ENCODE measurements at regions not wholly inside any gene's neighbourhood (a gene's known extent, or its start where the extent isn't known, plus 50 kb on each side); places are given as distances from the start of the nearest gene placed in this dataset.

- Histone ChIP-seq H3K27ac (ENCODE audit: control insufficient read depth, insufficient read depth, low read length) (no peak overlapping the region), H3K79me2 (ENCODE audit: control insufficient read depth, insufficient read depth, low read length) (no peaks in the 10 kb centered on the region), H3K4me3 (ENCODE audit: control insufficient read depth in 2 of 3, extremely low read depth in 1 of 3, insufficient read depth in 2 of 3, low read depth in 1 of 3, low read length in 3 of 3) (no peak overlapping the region), H3K9me1 (ENCODE audit: control insufficient read depth, extremely low read depth, insufficient read depth, low read length) (no peaks in the 10 kb centered on the region), H2AFZ (ENCODE audit: control insufficient read depth, low read length) (no peak overlapping the region), H3K9ac (ENCODE audit: control insufficient read depth, extremely low read depth, insufficient read depth, low read length) (no peak overlapping the region), H3K9me3 (ENCODE audit: control insufficient read depth, low read depth, low read length) (no peaks in the 10 kb centered on the region), H3K4me2 (ENCODE audit: control insufficient read depth, extremely low read depth, insufficient read depth, low read depth, low read length) (no peak overlapping the region), H3K27me3 (ENCODE audit: control insufficient read depth, extremely low read depth, insufficient read depth, low read length) (no peaks in the 10 kb centered on the region), H4K20me1 (ENCODE audit: control insufficient read depth, extremely low read depth, insufficient read depth, low read length) (no peaks in the 10 kb centered on the region), H3K36me3 (ENCODE audit: control insufficient read depth in 2 of 2, extremely low read depth in 1 of 2, insufficient read depth in 2 of 2, low read length in 2 of 2) (no peaks in the 10 kb centered on the region), H3K4me1 (ENCODE audit: control insufficient read depth, extremely low read depth, insufficient read depth, low read length) (peaks cover 3% of the 10 kb centered on the region)
- no peak for TF ChIP-seq EZH2 (IDR thresholded peaks at IDR 0.05; ENCODE audit: low read length)
- TF ChIP-seq CTCF (optimal IDR thresholded peaks at IDR 0.05 in 1 of 3, IDR thresholded peaks at IDR 0.05 in 1 of 3, conservative IDR thresholded peaks at IDR 0.05 in 1 of 3; ENCODE audit: extremely low read depth in 1 of 3, insufficient read depth in 2 of 3, low read length in 3 of 3): no peak
- dilution Hi-C loops (cut with MboI; ENCODE audit: extremely low pct_ligation_motif_present, low sequenced_read_pairs): no loop called here
- DNase-seq (ENCODE audit: low read depth, low spot score): no peak
- FAIRE-seq: peak; percentile 26
These were observed 74.7 kb downstream of the FAM217A start for GRCh38 chr6:4004249-4004648.

GRCh38 chr6:4008324-4009047 is 70.5 kb downstream of the FAM217A start:
- dilution Hi-C loops (cut with MboI; ENCODE audit: extremely low pct_ligation_motif_present, low sequenced_read_pairs): no loop called here
- peaks cover 14% of the 10 kb centered on the region for H3K79me2 ChIP-seq (ENCODE audit: control insufficient read depth, insufficient read depth, low read length)
- no peak overlapping the region for H3K4me2 ChIP-seq (ENCODE audit: control insufficient read depth, extremely low read depth, insufficient read depth, low read depth, low read length)
- peaks cover 12% of the 10 kb centered on the region for H3K4me1 ChIP-seq (ENCODE audit: control insufficient read depth, extremely low read depth, insufficient read depth, low read length)
- H3K9ac ChIP-seq (ENCODE audit: control insufficient read depth, extremely low read depth, insufficient read depth, low read length): no peak overlapping the region
- no peaks in the 10 kb centered on the region for H3K9me3 ChIP-seq (ENCODE audit: control insufficient read depth, low read depth, low read length)
- DNase-seq (ENCODE audit: low read depth, low spot score): peak; percentile 33
- no peak overlapping the region for H3K4me3 ChIP-seq (ENCODE audit: control insufficient read depth in 2 of 3, extremely low read depth in 1 of 3, insufficient read depth in 2 of 3, low read depth in 1 of 3, low read length in 3 of 3)
- FAIRE-seq: peak; percentile 44
- no peaks in the 10 kb centered on the region for H3K27me3 ChIP-seq (ENCODE audit: control insufficient read depth, extremely low read depth, insufficient read depth, low read length)
- H3K9me1 ChIP-seq (ENCODE audit: control insufficient read depth, extremely low read depth, insufficient read depth, low read length): no peaks in the 10 kb centered on the region
- peak overlapping the region; percentile 44 for H3K27ac ChIP-seq (ENCODE audit: control insufficient read depth, insufficient read depth, low read length)
- H4K20me1 ChIP-seq (ENCODE audit: control insufficient read depth, extremely low read depth, insufficient read depth, low read length): no peaks in the 10 kb centered on the region
- TF ChIP-seq EZH2 (IDR thresholded peaks at IDR 0.05; ENCODE audit: low read length) (no peak), CTCF (optimal IDR thresholded peaks at IDR 0.05 in 1 of 3, IDR thresholded peaks at IDR 0.05 in 1 of 3, conservative IDR thresholded peaks at IDR 0.05 in 1 of 3; ENCODE audit: extremely low read depth in 1 of 3, insufficient read depth in 2 of 3, low read length in 3 of 3) (peak in 2 of 3 experiments; percentile 40 to 58)
- no peaks in the 10 kb centered on the region for H3K36me3 ChIP-seq (ENCODE audit: control insufficient read depth in 2 of 2, extremely low read depth in 1 of 2, insufficient read depth in 2 of 2, low read length in 2 of 2)
- no peak overlapping the region for H2AFZ ChIP-seq (ENCODE audit: control insufficient read depth, low read length)
